ENCODE measurements at regions not wholly inside any gene's neighbourhood (a gene's known extent, or its start where the extent isn't known, plus 50 kb on each side); places are given as distances from the start of the nearest gene placed in this dataset.

- no peak overlapping the region for H3K4me3 ChIP-seq
- H3K4me1 ChIP-seq: no peaks in the 10 kb centered on the region
- intact Hi-C loops (cut with micrococcal nuclease): no loop called here
- H3K36me3 ChIP-seq: peaks cover 2% of the 10 kb centered on the region
- no peak overlapping the region for H3K27ac ChIP-seq (replicated peaks)
- DNase-seq: no peak
- no peak for TF ChIP-seq CTCF (IDR thresholded peaks at IDR 0.05; ENCODE audit: borderline replicate concordance)
- H3K27me3 ChIP-seq (ENCODE audit: low read depth): no peaks in the 10 kb centered on the region
- no peaks in the 10 kb centered on the region for H3K9me3 ChIP-seq (replicated peaks)
These were observed 70.5 kb upstream of the GCSH start for GRCh38 chr16:81166417-81167300.

GRCh38 chr16:81165411-81166097 lies 69.4 kb upstream of the GCSH start:
- H3K27ac ChIP-seq (replicated peaks): no peak overlapping the region
- intact Hi-C loops (cut with micrococcal nuclease): no loop called here
- no peaks in the 10 kb centered on the region for H3K9me3 ChIP-seq (replicated peaks)
- peaks cover 10% of the 10 kb centered on the region for H3K36me3 ChIP-seq
- no peaks in the 10 kb centered on the region for H3K4me1 ChIP-seq
- DNase-seq: no peak
- H3K27me3 ChIP-seq (ENCODE audit: low read depth): no peaks in the 10 kb centered on the region
- TF ChIP-seq CTCF (IDR thresholded peaks at IDR 0.05; ENCODE audit: borderline replicate concordance): no peak
- H3K4me3 ChIP-seq: no peak overlapping the region

GRCh38 chr16:81164958-81165357 lies 68.8 kb upstream of the GCSH start:
- Histone ChIP-seq H3K36me3 (peaks cover 15% of the 10 kb centered on the region), H3K4me1 (no peaks in the 10 kb centered on the region), H3K9me3 (replicated peaks) (no peaks in the 10 kb centered on the region), H3K27me3 (ENCODE audit: low read depth) (no peaks in the 10 kb centered on the region), H3K4me3 (no peak overlapping the region), H3K27ac (replicated peaks) (no peak overlapping the region)
- no peak for TF ChIP-seq CTCF (IDR thresholded peaks at IDR 0.05; ENCODE audit: borderline replicate concordance)
- DNase-seq: no peak
- intact Hi-C loops (cut with micrococcal nuclease): no loop called here

- no peak for TF ChIP-seq CTCF (IDR thresholded peaks at IDR 0.05; ENCODE audit: borderline replicate concordance)
- intact Hi-C loops (cut with micrococcal nuclease): no loop called here
- DNase-seq: no peak
- Histone ChIP-seq H3K27me3 (ENCODE audit: low read depth) (no peaks in the 10 kb centered on the region), H3K36me3 (peaks cover 15% of the 10 kb centered on the region), H3K27ac (replicated peaks) (no peak overlapping the region), H3K9me3 (replicated peaks) (no peaks in the 10 kb centered on the region), H3K4me1 (no peaks in the 10 kb centered on the region), H3K4me3 (no peak overlapping the region)
These were observed 68.3 kb upstream of the GCSH start for GRCh38 chr16:81164481-81164880.

GRCh38 chr16:81163671-81164070 lies 67.5 kb upstream of the GCSH start:
- intact Hi-C loops (cut with micrococcal nuclease): no loop called here
- Histone ChIP-seq H3K9me3 (replicated peaks) (no peaks in the 10 kb centered on the region), H3K4me1 (no peaks in the 10 kb centered on the region), H3K36me3 (peaks cover 22% of the 10 kb centered on the region), H3K4me3 (no peak overlapping the region), H3K27ac (replicated peaks) (no peak overlapping the region), H3K27me3 (ENCODE audit: low read depth) (no peaks in the 10 kb centered on the region)
- no peak for DNase-seq
- TF ChIP-seq CTCF (IDR thresholded peaks at IDR 0.05; ENCODE audit: borderline replicate concordance): no peak
